Left renal cortex interstitium (tissue), 4 donors: ENCODE measurements at regions not wholly inside any gene's neighbourhood (a gene's known extent, or its start where the extent isn't known, plus 50 kb on each side); places are given as distances from the start of the nearest gene placed in this dataset.
"Not testable (repeated sequence)": the region's sequence is repeated elsewhere in the genome, so short reads cannot be mapped to it uniquely, and the experiment has no call there.

Source experiments
- DNase-seq, 4 donors: peaks; one replicate each; pipeline ENCODE4 v3.0.0-alpha.2; 2013; ENCODE audit warnings: low read depth in 4 of 4, low spot score in 2 of 4, missing footprints in 1 of 4

DNA sequence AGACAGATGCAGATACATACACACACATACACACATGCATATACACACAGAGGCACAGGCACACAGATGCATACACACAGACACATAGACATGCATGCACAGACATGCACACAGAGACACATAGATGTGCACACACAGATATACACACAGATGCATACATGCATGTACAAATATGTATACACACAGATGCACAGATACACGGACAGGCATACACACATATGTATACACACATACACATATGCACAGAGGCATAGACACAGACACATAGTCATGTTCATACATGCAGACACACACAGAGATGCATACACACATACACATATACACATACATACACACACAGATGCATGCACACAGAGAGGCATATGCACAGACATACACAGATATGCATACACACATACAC, 437.3 kb upstream of the SMIM21 start:
- no peak for DNase-seq

DNA sequence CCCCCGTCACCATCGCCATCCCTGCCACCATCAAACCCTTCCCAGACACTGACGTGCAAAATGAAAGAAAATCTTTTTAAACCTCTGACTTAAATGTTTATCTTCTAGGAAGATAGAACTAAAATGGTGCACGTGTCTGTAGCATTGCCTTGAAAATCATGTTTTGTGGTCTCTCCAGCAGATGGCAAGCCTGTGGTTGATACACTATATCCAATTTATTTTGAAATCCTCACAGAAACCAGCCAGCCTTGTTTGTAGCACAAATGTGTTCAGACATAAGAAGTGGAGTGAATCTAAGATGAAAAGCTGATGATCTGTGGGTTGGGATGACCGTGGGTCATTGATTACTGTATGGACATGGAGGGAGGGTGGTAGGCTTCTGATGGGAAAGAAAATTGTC, 436.2 kb upstream of the SMIM21 start:
- no peak for DNase-seq

DNA sequence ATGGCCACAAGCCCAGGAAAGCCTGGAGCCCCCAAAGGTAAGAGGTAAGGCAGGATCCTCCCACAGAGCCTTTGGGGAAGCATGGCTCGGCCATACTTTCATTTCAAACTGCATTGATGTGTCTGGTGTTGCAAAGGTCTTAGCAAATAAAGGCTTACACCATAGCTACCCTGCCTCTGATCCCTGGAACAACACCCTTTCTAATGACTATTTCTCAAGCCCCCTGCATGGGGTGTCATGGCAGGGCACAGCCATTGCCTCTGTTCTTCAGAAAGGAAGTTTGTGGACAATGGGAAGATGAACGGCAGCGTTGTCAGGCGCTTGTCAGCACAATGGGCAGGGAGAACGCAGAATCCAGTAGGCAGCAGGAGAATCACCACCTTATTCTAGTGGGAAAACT, 435.0 kb upstream of the SMIM21 start:
- no peak for DNase-seq

DNA sequence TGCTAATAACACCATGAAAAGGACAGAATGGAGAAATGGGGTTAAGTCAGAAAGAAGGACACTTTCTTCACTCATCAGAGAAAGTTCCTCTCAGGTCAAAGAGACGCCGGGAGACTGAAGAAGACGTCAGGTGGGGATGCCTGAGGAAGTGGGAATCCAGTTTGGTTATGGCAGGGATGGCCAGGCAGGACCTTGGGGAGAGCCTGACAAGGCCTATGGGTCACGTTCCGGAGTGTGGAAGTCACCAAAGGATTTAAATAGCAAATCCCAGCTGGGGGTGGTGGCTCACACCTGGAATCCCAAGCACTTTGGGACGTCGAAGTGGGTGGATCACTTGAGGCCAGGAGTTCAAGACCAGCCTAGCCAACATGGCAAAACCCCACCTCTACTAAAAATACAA, 432.7 kb upstream of the SMIM21 start:
- no peak for DNase-seq

DNA sequence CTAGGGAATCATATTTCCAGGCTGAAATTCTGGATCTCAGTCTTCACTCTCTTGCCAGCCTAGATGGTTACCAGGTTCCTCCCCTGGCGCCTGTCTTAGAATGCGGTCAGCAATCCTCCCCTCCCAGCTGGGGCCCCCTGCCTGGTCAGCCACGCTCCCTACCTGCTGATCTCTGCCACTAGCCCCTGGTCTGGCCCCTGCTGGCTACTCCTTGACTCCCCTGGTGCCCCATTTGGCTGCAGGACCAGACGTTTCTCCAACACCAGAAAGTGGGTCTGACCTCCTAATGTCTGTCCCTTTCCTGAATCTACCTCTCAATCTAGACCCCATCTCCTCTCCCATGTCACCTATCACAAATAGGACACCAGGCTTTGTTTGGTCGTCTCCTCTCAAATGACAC, 432.0 kb upstream of the SMIM21 start:
- no peak for DNase-seq

- DNase-seq = no peak
Measured at GRCh38 chr18:75858754-75859153, 431.3 kb upstream of the SMIM21 start.

DNA sequence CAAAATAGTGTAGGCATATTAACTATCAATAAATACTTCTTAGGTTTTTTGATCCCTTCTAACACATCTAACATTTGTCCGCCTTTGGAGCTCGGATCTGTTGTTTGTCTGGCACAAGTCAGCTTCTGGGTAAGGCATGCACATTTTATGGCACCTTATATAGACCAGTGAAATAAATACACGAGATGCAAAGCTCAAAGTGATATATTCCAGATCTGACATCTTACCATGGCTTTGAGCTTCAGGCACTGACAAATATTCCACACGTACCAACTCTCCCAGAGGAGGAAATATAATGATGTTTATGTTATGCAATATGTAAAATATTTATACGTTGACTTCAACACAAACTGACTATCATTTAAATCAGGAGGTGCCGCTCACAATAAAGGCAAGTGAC, 430.1 kb upstream of the SMIM21 start:
- no peak for DNase-seq

DNA sequence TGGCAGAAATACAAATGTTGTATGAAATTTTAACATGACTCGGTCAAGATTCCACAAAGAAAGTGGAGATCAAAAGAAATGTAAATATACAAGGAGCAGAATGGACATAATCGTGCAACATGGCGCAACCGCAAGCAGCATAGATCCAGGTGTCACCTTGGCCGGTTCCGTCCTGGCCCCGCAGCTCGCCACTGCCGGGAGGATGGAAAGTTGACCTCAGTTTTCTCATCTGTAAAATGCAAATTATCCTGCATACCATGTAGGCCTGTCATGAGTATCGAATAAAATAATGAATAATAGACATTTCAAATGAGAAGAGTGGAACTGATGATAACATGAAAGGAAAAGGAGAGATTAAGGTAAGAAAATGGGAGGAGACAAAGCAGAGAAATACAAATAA, 427.3 kb upstream of the SMIM21 start:
- DNase-seq = no peak

DNA sequence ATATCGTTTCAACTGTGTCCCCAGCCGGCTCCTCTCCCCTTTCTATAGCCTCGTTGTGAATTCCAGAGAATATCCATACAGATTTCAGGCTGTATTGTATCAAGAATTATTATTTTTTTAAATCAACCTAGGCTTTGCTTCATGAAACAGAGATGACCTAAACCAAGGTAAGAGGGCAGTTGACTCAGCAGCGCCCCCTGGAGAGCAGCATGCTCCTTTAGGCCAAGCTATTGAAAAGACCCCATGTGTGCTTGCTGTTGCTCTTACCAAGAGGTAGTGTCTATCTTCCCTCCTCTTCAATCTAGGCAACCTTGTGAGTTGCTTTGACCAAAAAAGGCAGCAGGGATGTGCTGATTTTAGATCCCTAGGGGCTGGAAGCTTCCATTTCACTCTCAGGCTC, 426.7 kb upstream of the SMIM21 start:
- DNase-seq = no peak

GRCh38 chr18:75846321-75846720, 418.8 kb upstream of the SMIM21 start:
- no peak for DNase-seq

- no peak for DNase-seq
Measured at GRCh38 chr18:75845413-75845812, 417.9 kb upstream of the SMIM21 start.

DNA sequence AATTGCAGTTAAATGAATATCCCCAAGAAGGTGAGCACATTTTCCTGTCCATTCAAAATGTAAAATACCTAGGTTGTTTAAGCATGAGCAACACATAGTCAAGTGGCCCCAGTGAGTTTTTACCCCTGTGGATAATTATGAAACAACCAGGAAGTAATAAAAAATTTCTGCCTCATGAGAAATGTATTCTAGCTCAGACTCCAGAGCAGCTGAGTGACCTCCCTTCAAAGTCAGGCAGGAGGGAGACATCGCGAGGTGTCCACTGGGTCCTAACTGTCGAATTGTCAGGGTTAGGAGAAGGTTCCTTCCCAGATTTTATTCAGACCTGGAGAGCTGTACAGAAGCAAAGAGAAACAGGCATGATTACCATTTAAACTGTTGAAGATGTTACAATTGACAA, 416.6 kb upstream of the SMIM21 start:
- no peak for DNase-seq

- DNase-seq = no peak
Measured at GRCh38 chr18:75840131-75840530, 412.6 kb upstream of the SMIM21 start.

- DNase-seq = not testable (repeated sequence)
Measured at GRCh38 chr18:75839686-75840085, 412.2 kb upstream of the SMIM21 start.

DNA sequence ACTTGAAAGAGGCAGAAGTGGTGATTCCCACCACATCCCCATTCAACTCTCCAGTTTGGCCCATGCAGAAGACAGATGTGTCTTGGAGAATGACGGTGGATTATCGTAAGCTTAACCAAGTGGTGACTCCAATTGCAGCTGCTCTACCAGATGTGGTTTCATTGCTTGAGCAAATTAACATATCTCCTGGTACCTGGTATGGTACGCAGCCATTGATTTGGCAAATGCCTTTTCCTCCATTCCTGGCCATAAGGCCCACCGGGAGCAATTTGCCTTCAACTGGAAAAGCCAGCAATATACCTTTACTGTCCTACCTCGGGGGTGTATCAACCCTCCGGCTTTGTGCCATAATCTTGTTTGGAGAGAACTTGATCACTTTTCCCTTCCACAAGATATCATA, 411.5 kb upstream of the SMIM21 start:
- DNase-seq = no peak

- DNase-seq = no peak
Measured at GRCh38 chr18:75837316-75837715, 409.8 kb upstream of the SMIM21 start.

DNA sequence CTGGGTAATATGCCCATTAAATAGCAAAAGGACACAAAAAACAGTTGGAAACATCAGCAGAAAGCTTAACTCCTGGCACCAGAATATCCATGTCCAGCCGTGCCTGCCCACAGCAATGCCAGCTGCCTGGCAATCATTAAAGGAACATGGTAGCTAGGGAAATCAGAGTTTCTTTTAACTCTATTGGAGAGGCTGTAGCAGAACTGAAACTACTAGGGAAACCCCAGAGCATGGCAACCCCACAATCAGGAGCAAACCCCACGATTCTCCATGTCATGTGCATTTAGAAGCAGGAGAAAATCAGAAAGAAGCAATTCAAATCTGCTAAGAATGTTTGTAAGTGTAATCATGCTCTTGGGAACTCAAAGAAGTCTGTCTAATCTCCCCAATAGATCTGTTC, 409.0 kb upstream of the SMIM21 start:
- no peak for DNase-seq

DNA sequence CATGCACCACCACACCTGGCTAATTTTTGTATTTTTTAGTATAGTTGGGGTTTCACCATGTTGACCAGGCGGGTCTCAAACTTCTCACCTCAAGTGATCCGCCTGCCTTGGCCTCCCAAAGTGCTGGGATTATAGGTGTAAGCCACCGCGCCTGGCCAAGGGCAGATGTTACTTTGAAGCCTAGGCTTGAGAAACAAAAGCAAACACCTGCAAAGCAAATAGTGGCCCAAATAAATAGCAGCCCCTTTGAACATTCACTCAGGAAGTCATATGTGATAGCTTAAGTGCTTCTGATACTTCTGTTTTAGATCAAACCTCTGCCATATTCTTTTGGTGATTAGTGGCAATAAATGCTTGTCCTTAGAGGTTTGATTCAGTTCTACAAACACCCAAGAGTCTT, 404.5 kb upstream of the SMIM21 start:
- no peak for DNase-seq

GRCh38 chr18:75830828-75831227, 403.3 kb upstream of the SMIM21 start:
- DNase-seq = no peak

GRCh38 chr18:75829091-75829490, 401.6 kb upstream of the SMIM21 start:
- no peak for DNase-seq

DNA sequence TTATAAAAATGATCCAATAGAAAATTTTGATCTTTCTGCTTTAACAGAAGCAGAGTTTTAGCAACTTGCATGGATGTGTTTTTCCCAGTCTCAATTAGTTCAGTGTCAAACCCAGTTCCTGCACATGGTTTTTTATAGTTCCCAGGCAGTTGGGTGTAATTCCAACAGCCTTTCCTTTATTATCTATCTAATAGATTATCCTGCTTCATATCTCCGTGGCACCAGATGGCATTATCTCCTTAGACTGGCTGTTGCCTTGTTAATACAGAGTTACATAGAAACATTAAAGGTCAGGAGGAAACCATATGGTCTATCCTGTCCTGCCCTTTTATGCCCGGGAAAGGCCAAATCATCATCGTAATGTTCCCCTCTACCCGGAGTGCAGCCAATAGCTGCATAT, 400.9 kb upstream of the SMIM21 start:
- no peak for DNase-seq

DNA sequence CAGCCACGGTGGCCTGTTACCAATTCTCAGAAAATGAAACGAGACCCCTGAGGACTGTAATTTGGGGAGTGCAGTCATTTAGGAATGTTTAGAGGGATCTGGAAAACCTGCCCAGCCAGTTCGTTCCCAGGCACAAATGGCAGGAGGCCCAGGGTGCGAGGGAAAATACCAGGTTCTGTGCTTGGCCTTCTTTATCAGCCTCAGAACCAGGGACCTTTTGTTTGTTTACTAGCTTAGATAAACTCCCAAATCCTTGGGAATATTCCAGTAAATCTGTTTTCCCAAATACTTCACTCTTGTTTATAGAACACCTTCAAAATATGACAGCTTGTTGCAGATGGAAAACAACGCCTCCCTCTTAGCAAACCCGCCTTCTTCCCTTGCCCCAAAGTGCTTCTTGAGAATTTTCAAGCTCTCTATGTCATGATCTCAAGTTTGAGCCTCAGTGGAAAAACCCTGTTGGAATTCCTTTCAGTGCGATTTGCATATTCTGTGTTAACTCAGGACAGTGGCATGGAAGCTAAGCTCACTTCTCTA, 400.3 kb upstream of the SMIM21 start:
- no peak for DNase-seq

GRCh38 chr18:75824661-75825060, 397.2 kb upstream of the SMIM21 start:
- no peak for DNase-seq

DNA sequence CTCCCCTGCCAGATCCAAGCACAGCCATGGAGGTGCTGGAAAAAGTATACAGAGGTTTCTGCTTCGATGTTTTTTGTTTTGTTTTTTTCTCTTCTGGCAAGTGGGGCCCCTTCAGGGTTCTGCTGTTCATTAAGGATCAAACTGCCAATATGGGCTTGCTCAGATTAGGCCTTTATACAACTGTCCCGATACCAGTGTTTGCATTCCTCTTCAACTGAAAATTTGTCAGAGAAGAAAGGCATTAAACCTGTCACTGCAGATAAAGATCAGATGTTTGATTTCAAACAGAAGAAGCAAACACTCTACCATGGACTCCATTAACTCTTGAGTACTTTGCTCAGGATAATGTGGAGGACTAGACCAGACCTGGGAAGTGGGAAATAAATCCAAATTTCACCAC, 396.0 kb upstream of the SMIM21 start:
- DNase-seq = no peak
